B cell (primary cell): ENCODE measurements at regions not wholly inside any gene's neighbourhood (a gene's known extent, or its start where the extent isn't known, plus 50 kb on each side); places are given as distances from the start of the nearest gene placed in this dataset.

Experiments used
- EZH2 ChIP-seq: IDR thresholded peaks from 2 replicates; pipeline ENCODE4 v1.6.1; 2012; ENCODE audit warnings: borderline replicate concordance, low read depth, mild to moderate bottlenecking, moderate library complexity, low read length; ENCODE audit not compliant: insufficient read depth, poor library complexity, severe bottlenecking
- TF ChIP-seq, protein P1 (sequence below): fragments of 200-600 bp; IDR thresholded peaks from one replicate; pipeline ENCODE4 v1.8.0; 2022; ENCODE audit warnings: antibody characterized with exemption, mild to moderate bottlenecking

DNA sequence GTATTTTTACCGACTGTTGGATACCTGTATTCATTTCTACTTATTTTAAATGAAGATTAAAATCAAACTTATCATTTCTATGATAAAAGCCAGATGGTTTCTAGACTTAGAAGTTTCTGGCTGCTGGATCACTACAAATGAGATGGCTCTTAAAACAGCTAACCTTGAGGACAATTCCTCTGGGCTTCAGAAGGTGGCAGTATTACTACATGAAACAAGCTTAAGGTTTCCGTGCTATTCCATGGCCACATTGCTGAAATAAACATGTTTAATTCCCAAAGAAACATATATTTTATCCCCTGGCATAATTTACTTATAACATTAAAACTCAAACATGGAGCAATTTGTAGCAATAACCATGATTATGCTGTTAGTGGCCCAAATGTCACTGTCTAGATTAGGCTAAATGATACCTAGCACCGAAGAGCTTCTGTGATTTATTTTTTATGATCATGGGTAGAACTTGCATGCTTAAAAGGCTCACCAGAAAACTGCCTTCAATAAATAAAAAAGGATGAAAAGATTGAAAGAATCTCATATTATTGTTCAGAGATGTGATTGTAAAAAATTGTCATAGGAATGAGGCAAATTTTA is 204.0 kb upstream of the NANOGP8 start:
- TF ChIP-seq, protein P1, sequence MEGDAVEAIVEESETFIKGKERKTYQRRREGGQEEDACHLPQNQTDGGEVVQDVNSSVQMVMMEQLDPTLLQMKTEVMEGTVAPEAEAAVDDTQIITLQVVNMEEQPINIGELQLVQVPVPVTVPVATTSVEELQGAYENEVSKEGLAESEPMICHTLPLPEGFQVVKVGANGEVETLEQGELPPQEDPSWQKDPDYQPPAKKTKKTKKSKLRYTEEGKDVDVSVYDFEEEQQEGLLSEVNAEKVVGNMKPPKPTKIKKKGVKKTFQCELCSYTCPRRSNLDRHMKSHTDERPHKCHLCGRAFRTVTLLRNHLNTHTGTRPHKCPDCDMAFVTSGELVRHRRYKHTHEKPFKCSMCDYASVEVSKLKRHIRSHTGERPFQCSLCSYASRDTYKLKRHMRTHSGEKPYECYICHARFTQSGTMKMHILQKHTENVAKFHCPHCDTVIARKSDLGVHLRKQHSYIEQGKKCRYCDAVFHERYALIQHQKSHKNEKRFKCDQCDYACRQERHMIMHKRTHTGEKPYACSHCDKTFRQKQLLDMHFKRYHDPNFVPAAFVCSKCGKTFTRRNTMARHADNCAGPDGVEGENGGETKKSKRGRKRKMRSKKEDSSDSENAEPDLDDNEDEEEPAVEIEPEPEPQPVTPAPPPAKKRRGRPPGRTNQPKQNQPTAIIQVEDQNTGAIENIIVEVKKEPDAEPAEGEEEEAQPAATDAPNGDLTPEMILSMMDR: peak; percentile 34
- TF ChIP-seq EZH2: no peak
